CD4-positive, alpha-beta T cell (primary cell): ENCODE measurements at regions not wholly inside any gene's neighbourhood (a gene's known extent, or its start where the extent isn't known, plus 50 kb on each side); places are given as distances from the start of the nearest gene placed in this dataset.

Experiments
- ATAC-seq: fragments of 200-7000 bp; cut with Tn5 transposase; one replicate; pipeline ENCODE4 v1.10.0; 2022; ENCODE audit warnings: mild to moderate bottlenecking; ENCODE audit not compliant: poor library complexity
- CTCF ChIA-PET: fragments of 350-600 bp; sonication (Branson Sonifier 250); formaldehyde crosslinking; loops from one replicate; lab custom pipeline; 2021; ENCODE audit warnings: antibody characterized with exemption, inconsistent platforms; lab: Charles Lee
- POLR2A ChIA-PET: fragments of 350-600 bp; sonication (Branson Sonifier 250); formaldehyde crosslinking; loops from one replicate; lab custom pipeline; 2021; ENCODE audit warnings: antibody characterized with exemption, inconsistent platforms; lab: Charles Lee
- DNase-seq, 14 experiments: peaks; one replicate each; pipeline ENCODE4 v3.0.0-alpha.2; 2013 to 2020; ENCODE audit warnings: mixed read lengths in 2 of 14
- H3K27ac ChIP-seq, 2 donors: one replicate each; pipeline versions ENCODE4 v1.5.1 to v1.7.0; 2013; ENCODE audit warnings: low read length in 2 of 2, low read depth in 1 of 2, mild to moderate bottlenecking in 1 of 2
- H3K27me3 ChIP-seq, 2 experiments: 1 replicate in 1 of 2; 2 replicates in 1 of 2; pipeline versions ENCODE4 v1.6.1 to v1.7.0; 2013; ENCODE audit warnings: low read length in 2 of 2, control low read depth in 1 of 2, mild to moderate bottlenecking in 1 of 2, moderate library complexity in 1 of 2; ENCODE audit not compliant: insufficient read depth in 2 of 2, control insufficient read depth in 1 of 2
- H3K36me3 ChIP-seq: one replicate; pipeline ENCODE4 v1.6.1; 2013; ENCODE audit warnings: low read length, control low read depth; ENCODE audit not compliant: insufficient read depth
- H3K4me1 ChIP-seq: one replicate; pipeline ENCODE4 v1.6.1; 2013; ENCODE audit warnings: low read length, control low read depth; ENCODE audit not compliant: insufficient read depth
- H3K4me3 ChIP-seq: one replicate; pipeline ENCODE4 v1.5.1; 2013; ENCODE audit warnings: mild to moderate bottlenecking, low read length, moderate library complexity
- H3K9me3 ChIP-seq, 2 experiments: 1 replicate in 1 of 2; 2 replicates in 1 of 2; pipeline versions ENCODE4 v1.6.1 to v1.7.0; 2013; ENCODE audit warnings: low read length in 2 of 2, mild to moderate bottlenecking in 2 of 2, control low read depth in 1 of 2, moderate library complexity in 1 of 2; ENCODE audit not compliant: control insufficient read depth in 1 of 2, insufficient read depth in 1 of 2
- H3K27ac Mint-ChIP-seq: one replicate; pipeline ENCODE4 v1.8.0; 2020; ENCODE audit warnings: mixed read lengths
- H3K27me3 Mint-ChIP-seq: one replicate; pipeline ENCODE4 v1.8.0; 2021; ENCODE audit warnings: mixed read lengths
- H3K36me3 Mint-ChIP-seq: one replicate; pipeline ENCODE4 v1.8.0; 2021; ENCODE audit warnings: low read depth, mixed read lengths
- H3K4me1 Mint-ChIP-seq: one replicate; pipeline ENCODE4 v1.8.0; 2021; ENCODE audit warnings: low read depth, mixed read lengths
- H3K4me3 Mint-ChIP-seq: one replicate; pipeline ENCODE4 v1.8.0; 2020; ENCODE audit warnings: mild to moderate bottlenecking, mixed read lengths
- H3K9me3 Mint-ChIP-seq: one replicate; pipeline ENCODE4 v1.8.0; 2020; ENCODE audit warnings: mixed read lengths
- CTCF ChIP-seq: fragments of 200-600 bp; IDR thresholded peaks from one replicate; pipeline ENCODE4 v1.8.0; 2022; ENCODE audit warnings: antibody characterized with exemption, mild to moderate bottlenecking
- intact Hi-C, 2 experiments: fragments of 100-400 bp; cut with DNase I in 1 of 2; cut with micrococcal nuclease in 1 of 2; formaldehyde crosslinking; loops; one replicate each; pipeline versions ENCODE4 v1.15.1 to v1.9.0; 2023 to 2025; cut with DNase I, micrococcal nuclease

- Histone ChIP-seq H3K9me3 (peaks cover 0 to 11% of the 10 kb centered on the region in 2 experiments), H3K27ac (no peak overlapping the region), H3K27me3 (no peaks in the 10 kb centered on the region), H3K4me1 (no peaks in the 10 kb centered on the region), H3K36me3 (no peaks in the 10 kb centered on the region), H3K4me3 (no peak overlapping the region)
- H3K36me3 Mint-ChIP-seq, result no peaks in the 10 kb centered on the region
- POLR2A ChIA-PET, result no interaction called here
- TF ChIP-seq CTCF, result no peak
- no peak overlapping the region for H3K4me3 Mint-ChIP-seq
- CTCF ChIA-PET, result no interaction called here
- H3K9me3 Mint-ChIP-seq, result peaks cover 13% of the 10 kb centered on the region
- H3K27me3 Mint-ChIP-seq, result no peaks in the 10 kb centered on the region
- no peaks in the 10 kb centered on the region for H3K4me1 Mint-ChIP-seq
- ATAC-seq, result no peak
- intact Hi-C loops, result no loop called here
- DNase-seq, result peak in 2 of 14 experiments; percentile 1 to 9
- no peak overlapping the region for H3K27ac Mint-ChIP-seq
These were observed 90.0 kb upstream of the TNP1 start for GRCh38 chr2:216949700-216950413.

DNA sequence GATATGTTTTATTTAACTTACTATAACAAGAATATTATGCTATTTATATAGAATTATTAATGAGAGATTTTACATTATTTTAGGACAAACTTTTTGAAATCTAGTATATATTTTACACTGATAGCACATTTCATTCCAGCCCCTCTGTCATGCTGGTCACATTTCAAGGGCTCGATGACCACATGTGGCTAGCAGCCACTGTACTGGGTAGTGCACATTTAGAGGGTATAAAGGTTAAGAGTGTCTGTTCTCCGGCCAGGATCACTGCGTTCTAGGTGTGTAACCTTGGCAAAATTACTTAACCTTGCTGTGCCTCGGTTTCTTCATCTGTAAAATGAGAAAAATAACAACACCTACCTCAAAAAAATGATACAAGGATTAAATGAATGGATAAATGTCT is 87.2 kb upstream of the TNP1 start:
- CTCF ChIA-PET, result no interaction called here
- intact Hi-C loops, result no loop called here

GRCh38 chr2:216944733-216945132 is 84.9 kb upstream of the TNP1 start:
- Mint-ChIP-seq H3K4me3 (no peak overlapping the region), H3K27me3 (peaks cover 6% of the 10 kb centered on the region), H3K27ac (no peak overlapping the region), H3K9me3 (peaks cover 3% of the 10 kb centered on the region), H3K4me1 (no peaks in the 10 kb centered on the region), H3K36me3 (no peaks in the 10 kb centered on the region)
- intact Hi-C loops, result no loop called here
- no peaks in the 10 kb centered on the region for H3K36me3 ChIP-seq
- POLR2A ChIA-PET, result no interaction called here
- H3K4me3 ChIP-seq, result no peak overlapping the region
- ATAC-seq (no peak), DNase-seq (no peak)
- H3K27me3 ChIP-seq, result no peaks in the 10 kb centered on the region
- no peak for TF ChIP-seq CTCF
- H3K4me1 ChIP-seq, result no peaks in the 10 kb centered on the region
- no peak overlapping the region for H3K27ac ChIP-seq
- H3K9me3 ChIP-seq, result peaks cover 0 to 6% of the 10 kb centered on the region in 2 experiments
- CTCF ChIA-PET, result no interaction called here

More for the DNA sequence above, 87.2 kb upstream of the TNP1 start:
- TF ChIP-seq CTCF, result no peak
- H3K4me1 Mint-ChIP-seq, result no peaks in the 10 kb centered on the region
- Histone ChIP-seq H3K4me1 (no peaks in the 10 kb centered on the region), H3K36me3 (no peaks in the 10 kb centered on the region), H3K9me3 (peaks cover 0 to 11% of the 10 kb centered on the region in 2 experiments), H3K27ac (no peak overlapping the region), H3K4me3 (no peak overlapping the region), H3K27me3 (no peaks in the 10 kb centered on the region)
- no peak for DNase-seq
- no peak overlapping the region for H3K27ac Mint-ChIP-seq
- POLR2A ChIA-PET, result no interaction called here
- no peak for ATAC-seq
- no peak overlapping the region for H3K4me3 Mint-ChIP-seq
- no peaks in the 10 kb centered on the region for H3K9me3 Mint-ChIP-seq
- peaks cover 4% of the 10 kb centered on the region for H3K27me3 Mint-ChIP-seq
- H3K36me3 Mint-ChIP-seq, result no peaks in the 10 kb centered on the region
